Duodenal mucosa (tissue), 2 donors: ENCODE measurements at regions not wholly inside any gene's neighbourhood (a gene's known extent, or its start where the extent isn't known, plus 50 kb on each side); places are given as distances from the start of the nearest gene placed in this dataset.

Source experiments
- H3K27ac ChIP-seq: one replicate; pipeline ENCODE4 v1.7.0; 2013; ENCODE audit warnings: low read depth, low read length
- H3K27me3 ChIP-seq, 2 donors: one replicate each; pipeline ENCODE4 v1.7.0; 2013; ENCODE audit warnings: low read length in 2 of 2, control low read depth in 1 of 2; ENCODE audit not compliant: insufficient read depth in 2 of 2, control insufficient read depth in 1 of 2
- H3K36me3 ChIP-seq, 2 donors: one replicate each; pipeline ENCODE4 v1.7.0; 2013; ENCODE audit warnings: low read length in 2 of 2, control low read depth in 1 of 2; ENCODE audit not compliant: insufficient read depth in 2 of 2, control insufficient read depth in 1 of 2
- H3K4me1 ChIP-seq, 2 donors: one replicate each; pipeline ENCODE4 v1.7.0; 2013; ENCODE audit warnings: low read length in 2 of 2, control low read depth in 1 of 2; ENCODE audit not compliant: insufficient read depth in 2 of 2, control insufficient read depth in 1 of 2
- H3K4me3 ChIP-seq, 2 donors: one replicate each; pipeline ENCODE4 v1.7.0; 2013; ENCODE audit warnings: low read length in 2 of 2, low read depth in 1 of 2
- H3K9ac ChIP-seq, 2 donors: one replicate each; pipeline ENCODE4 v1.7.0; 2013; ENCODE audit warnings: low read length in 2 of 2, low read depth in 1 of 2
- H3K9me3 ChIP-seq, 2 donors: one replicate each; pipeline ENCODE4 v1.7.0; 2013; ENCODE audit warnings: low read length in 2 of 2, control low read depth in 1 of 2; ENCODE audit not compliant: control insufficient read depth in 1 of 2

- Histone ChIP-seq H3K9ac (no peak overlapping the region), H3K27ac (no peak overlapping the region), H3K9me3 (no peaks in the 10 kb centered on the region), H3K4me3 (no peak overlapping the region), H3K4me1 (peaks cover 0 to 12% of the 10 kb centered on the region in 2 donors), H3K27me3 (no peaks in the 10 kb centered on the region), H3K36me3 (no peaks in the 10 kb centered on the region)
These were observed 194.2 kb upstream of the PLET1 start for GRCh38 chr11:112454841-112455240.

- no peaks in the 10 kb centered on the region for H3K36me3 ChIP-seq
- H3K4me1 ChIP-seq: peaks cover 0 to 15% of the 10 kb centered on the region in 2 donors
- H3K9me3 ChIP-seq: no peaks in the 10 kb centered on the region
- H3K27ac ChIP-seq: no peak overlapping the region
- H3K9ac ChIP-seq: no peak overlapping the region
- H3K27me3 ChIP-seq: no peaks in the 10 kb centered on the region
- H3K4me3 ChIP-seq: no peak overlapping the region
These were observed 195.1 kb upstream of the PLET1 start for GRCh38 chr11:112455791-112456190.

- no peaks in the 10 kb centered on the region for H3K27me3 ChIP-seq
- H3K9ac ChIP-seq: no peak overlapping the region
- peaks cover 0 to 17% of the 10 kb centered on the region in 2 donors for H3K4me1 ChIP-seq
- H3K4me3 ChIP-seq: no peak overlapping the region
- no peaks in the 10 kb centered on the region for H3K36me3 ChIP-seq
- H3K27ac ChIP-seq: no peak overlapping the region
- no peaks in the 10 kb centered on the region for H3K9me3 ChIP-seq
These were observed 196.9 kb upstream of the PLET1 start for GRCh38 chr11:112457532-112457931.

GRCh38 chr11:112459001-112459400, 198.3 kb upstream of the PLET1 start:
- H3K4me1 ChIP-seq: peaks cover 0 to 17% of the 10 kb centered on the region in 2 donors
- no peaks in the 10 kb centered on the region for H3K9me3 ChIP-seq
- H3K9ac ChIP-seq: no peak overlapping the region
- H3K27me3 ChIP-seq: no peaks in the 10 kb centered on the region
- peak overlapping the region; percentile 13 to 40 for H3K4me3 ChIP-seq
- no peak overlapping the region for H3K27ac ChIP-seq
- H3K36me3 ChIP-seq: no peaks in the 10 kb centered on the region

DNA sequence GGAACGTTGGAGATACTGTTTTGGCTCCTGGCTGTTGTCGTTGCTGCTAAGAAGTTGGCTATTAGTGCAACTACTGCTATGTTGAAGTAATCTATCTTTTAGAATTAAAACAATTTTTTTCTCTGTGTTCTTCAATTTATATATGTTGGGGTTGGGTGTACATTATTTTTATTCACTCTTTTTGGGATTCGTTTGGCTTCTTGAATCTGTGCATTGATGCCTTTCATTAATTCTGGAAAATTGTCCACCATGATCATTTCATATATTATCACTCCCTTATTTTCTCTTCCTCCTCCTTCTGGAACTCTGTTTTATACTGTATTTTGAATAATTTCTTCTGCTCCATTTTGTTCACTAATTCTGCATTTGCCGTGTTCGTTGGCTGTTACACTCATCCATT, 199.5 kb upstream of the PLET1 start:
- no peak overlapping the region for H3K4me3 ChIP-seq
- peaks cover 0 to 10% of the 10 kb centered on the region in 2 donors for H3K4me1 ChIP-seq
- no peaks in the 10 kb centered on the region for H3K27me3 ChIP-seq
- H3K9me3 ChIP-seq: no peaks in the 10 kb centered on the region
- H3K27ac ChIP-seq: no peak overlapping the region
- H3K36me3 ChIP-seq: no peaks in the 10 kb centered on the region
- no peak overlapping the region for H3K9ac ChIP-seq

- no peak overlapping the region for H3K9ac ChIP-seq
- no peaks in the 10 kb centered on the region for H3K36me3 ChIP-seq
- no peak overlapping the region for H3K4me3 ChIP-seq
- H3K27me3 ChIP-seq: no peaks in the 10 kb centered on the region
- H3K9me3 ChIP-seq: no peaks in the 10 kb centered on the region
- peaks cover 0 to 5% of the 10 kb centered on the region in 2 donors for H3K4me1 ChIP-seq
- no peak overlapping the region for H3K27ac ChIP-seq
These were observed 204.3 kb upstream of the PLET1 start for GRCh38 chr11:112464949-112465348.

GRCh38 chr11:112465433-112466024, 204.9 kb upstream of the PLET1 start:
- no peak overlapping the region for H3K27ac ChIP-seq
- H3K9ac ChIP-seq: no peak overlapping the region
- no peaks in the 10 kb centered on the region for H3K36me3 ChIP-seq
- H3K27me3 ChIP-seq: no peaks in the 10 kb centered on the region
- H3K9me3 ChIP-seq: no peaks in the 10 kb centered on the region
- H3K4me1 ChIP-seq: peaks cover under 1 to 5% of the 10 kb centered on the region in 2 donors
- H3K4me3 ChIP-seq: no peak overlapping the region

DNA sequence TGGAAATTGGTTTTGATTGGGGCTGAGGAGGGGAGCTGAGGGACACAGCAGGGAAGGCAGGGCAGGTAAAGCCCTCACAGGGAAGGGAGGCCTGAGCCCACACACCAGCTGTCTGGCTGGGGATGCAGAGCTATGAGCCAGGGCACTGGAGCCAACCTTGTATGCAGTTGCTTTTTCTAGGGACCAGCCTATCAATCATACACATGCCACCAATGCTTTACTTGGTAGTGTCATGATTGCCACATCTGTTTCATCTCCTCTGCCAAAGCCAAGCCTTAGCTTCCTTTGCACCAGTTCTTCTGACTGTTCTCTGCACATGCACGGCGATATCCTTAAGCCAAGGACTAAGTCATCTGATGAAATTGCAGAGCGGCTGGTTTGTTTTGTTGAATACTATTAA, 207.1 kb upstream of the PLET1 start:
- H3K27me3 ChIP-seq: no peaks in the 10 kb centered on the region
- H3K9me3 ChIP-seq: no peaks in the 10 kb centered on the region
- H3K27ac ChIP-seq: no peak overlapping the region
- peaks cover 0 to 3% of the 10 kb centered on the region in 2 donors for H3K4me1 ChIP-seq
- H3K9ac ChIP-seq: no peak overlapping the region
- H3K4me3 ChIP-seq: no peak overlapping the region
- no peaks in the 10 kb centered on the region for H3K36me3 ChIP-seq

DNA sequence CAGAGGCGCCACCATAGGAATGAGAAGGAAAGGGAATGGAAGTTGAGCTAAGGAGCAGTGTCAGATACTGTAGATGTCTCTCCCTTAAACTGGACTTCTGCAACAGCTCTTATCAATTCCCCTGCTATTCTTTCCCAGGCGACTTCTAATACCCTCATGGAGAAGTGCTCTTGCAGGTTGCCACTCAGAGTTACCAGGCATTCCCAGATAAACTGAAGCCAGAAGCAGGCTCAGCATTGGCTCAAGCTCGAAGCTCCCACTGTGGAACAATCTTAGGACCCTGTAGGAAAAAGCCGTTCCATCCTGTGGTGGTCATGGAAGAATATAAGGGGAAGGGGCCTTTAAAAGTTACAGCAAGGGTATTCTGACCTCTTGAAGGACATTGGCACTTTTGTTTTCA, 208.7 kb upstream of the PLET1 start:
- Histone ChIP-seq H3K9ac (no peak overlapping the region), H3K9me3 (no peaks in the 10 kb centered on the region), H3K36me3 (no peaks in the 10 kb centered on the region), H3K27ac (no peak overlapping the region), H3K4me1 (peaks cover 0 to 3% of the 10 kb centered on the region in 2 donors), H3K4me3 (no peak overlapping the region), H3K27me3 (no peaks in the 10 kb centered on the region)

- Histone ChIP-seq H3K27ac (no peak overlapping the region), H3K4me1 (peaks cover 0 to 3% of the 10 kb centered on the region in 2 donors)
These were observed 209.7 kb upstream of the PLET1 start for GRCh38 chr11:112470355-112470754.

DNA sequence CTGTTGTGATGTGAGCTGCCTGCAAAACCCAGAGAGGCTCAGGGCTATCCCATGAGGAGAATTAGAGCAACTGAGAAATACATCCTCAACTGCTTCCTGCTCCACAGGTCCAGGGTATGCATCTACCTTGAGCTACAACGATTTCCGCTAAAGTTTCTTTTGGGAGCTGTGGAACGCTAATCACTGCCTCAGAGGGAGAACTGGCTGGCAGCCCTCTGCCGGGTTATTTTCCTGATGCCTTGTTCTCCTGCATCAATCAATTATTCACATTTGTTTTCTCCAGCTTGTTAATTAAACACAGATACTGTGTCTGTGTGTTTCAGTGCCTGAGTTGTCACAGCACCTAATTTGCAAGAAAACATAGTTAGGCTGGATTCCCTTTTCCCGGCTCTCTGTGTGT, 211.1 kb upstream of the PLET1 start:
- H3K27me3 ChIP-seq: no peaks in the 10 kb centered on the region
- no peak overlapping the region for H3K4me3 ChIP-seq
- no peaks in the 10 kb centered on the region for H3K36me3 ChIP-seq
- H3K4me1 ChIP-seq: peaks cover 0 to 3% of the 10 kb centered on the region in 2 donors
- no peak overlapping the region for H3K9ac ChIP-seq
- H3K27ac ChIP-seq: no peak overlapping the region
- no peaks in the 10 kb centered on the region for H3K9me3 ChIP-seq

More at GRCh38 chr11:112470355-112470754, 209.7 kb upstream of the PLET1 start:
- Histone ChIP-seq H3K36me3 (no peaks in the 10 kb centered on the region), H3K27me3 (no peaks in the 10 kb centered on the region), H3K9me3 (no peaks in the 10 kb centered on the region), H3K9ac (no peak overlapping the region), H3K4me3 (peak overlapping the region in 1 of 2 donors; percentile 40)
